Neuronal stem cell (in vitro differentiated cells): ENCODE measurements at regions not wholly inside any gene's neighbourhood (a gene's known extent, or its start where the extent isn't known, plus 50 kb on each side); places are given as distances from the start of the nearest gene placed in this dataset.

Source experiments
- DNase-seq: peaks from one replicate; pipeline ENCODE4 v3.0.0-alpha.2; 2013; ENCODE audit warnings: low spot score
- H2AFZ ChIP-seq: one replicate; pipeline ENCODE4 v1.6.1; 2013; ENCODE audit warnings: mild to moderate bottlenecking, low read length, inconsistent platforms
- H2AK5ac ChIP-seq: 2 replicates; pipeline ENCODE4 v1.6.1; 2013; ENCODE audit warnings: low read depth, mild to moderate bottlenecking, inconsistent platforms, low read length, moderate library complexity, mixed read lengths
- H2BK120ac ChIP-seq: 2 replicates; pipeline ENCODE4 v1.6.1; 2013; ENCODE audit warnings: low read depth, mild to moderate bottlenecking, inconsistent platforms, low read length, moderate library complexity, mixed read lengths
- H2BK12ac ChIP-seq: one replicate; pipeline ENCODE4 v1.6.1; 2013; ENCODE audit warnings: low read length, inconsistent platforms
- H2BK15ac ChIP-seq: 2 replicates; pipeline ENCODE4 v1.6.1; 2013; ENCODE audit warnings: mild to moderate bottlenecking, low read length, inconsistent platforms, mixed read lengths
- H2BK5ac ChIP-seq: one replicate; pipeline ENCODE4 v1.6.1; 2013; ENCODE audit warnings: inconsistent platforms, mild to moderate bottlenecking, low read length, moderate library complexity
- H3K14ac ChIP-seq: one replicate; pipeline ENCODE4 v1.6.1; 2013; ENCODE audit warnings: low read length, inconsistent platforms
- H3K18ac ChIP-seq: 2 replicates; pipeline ENCODE4 v1.6.1; 2013; ENCODE audit warnings: low read length, inconsistent platforms
- H3K23ac ChIP-seq: 2 replicates; pipeline ENCODE4 v1.6.1; 2013; ENCODE audit warnings: low read depth, mild to moderate bottlenecking, mixed read lengths, low read length, inconsistent platforms; ENCODE audit not compliant: poor library complexity
- H3K27ac ChIP-seq: replicated peaks from 3 replicates; pipeline ENCODE4 v1.5.1; 2013; ENCODE audit warnings: low read length, inconsistent platforms
- H3K27me3 ChIP-seq, 3 experiments: 2 replicates each; pipeline ENCODE4 v1.6.1; 2013; ENCODE audit warnings: low read length in 3 of 3, mild to moderate bottlenecking in 2 of 3, inconsistent platforms in 1 of 3, low read depth in 1 of 3, mixed read lengths in 1 of 3, moderate library complexity in 1 of 3; ENCODE audit not compliant: control insufficient read depth in 3 of 3, insufficient read depth in 3 of 3
- H3K36me3 ChIP-seq, 2 donors: replicated peaks in 1 of 2; 2 replicates each; pipeline ENCODE4 v1.6.1; 2013; ENCODE audit warnings: low read length in 2 of 2; ENCODE audit not compliant: control insufficient read depth in 2 of 2, insufficient read depth in 2 of 2
- H3K4ac ChIP-seq: 2 replicates; pipeline ENCODE4 v1.6.1; 2013; ENCODE audit warnings: inconsistent platforms, mild to moderate bottlenecking, low read length, moderate library complexity
- H3K4me1 ChIP-seq, 2 donors: 1 replicate in 1 of 2; 2 replicates in 1 of 2; pipeline ENCODE4 v1.6.1; 2013; ENCODE audit warnings: low read length in 2 of 2, low read depth in 1 of 2; ENCODE audit not compliant: control insufficient read depth in 2 of 2, insufficient read depth in 1 of 2
- H3K4me2 ChIP-seq: one replicate; pipeline ENCODE4 v1.6.1; 2013; ENCODE audit warnings: mild to moderate bottlenecking, low read length, inconsistent platforms; ENCODE audit not compliant: insufficient read depth, poor library complexity, severe bottlenecking
- H3K4me3 ChIP-seq, 2 donors: 2 replicates each; pipeline ENCODE4 v1.5.1; 2013; ENCODE audit warnings: low read length in 2 of 2, mild to moderate bottlenecking in 2 of 2, inconsistent platforms in 1 of 2, moderate library complexity in 1 of 2
- H3K79me1 ChIP-seq: one replicate; pipeline ENCODE4 v1.6.1; 2013; ENCODE audit warnings: low read depth, mild to moderate bottlenecking, inconsistent platforms, low read length, moderate library complexity
- H3K9ac ChIP-seq: one replicate; pipeline ENCODE4 v1.6.1; 2013; ENCODE audit warnings: mild to moderate bottlenecking, low read depth, low read length, inconsistent platforms; ENCODE audit not compliant: poor library complexity
- H3K9me3 ChIP-seq, 2 donors: replicated peaks in 1 of 2; 2 replicates each; pipeline versions ENCODE3 to v1.6.1; 2013; ENCODE audit warnings: low read length in 2 of 2, mild to moderate bottlenecking in 2 of 2, inconsistent platforms in 1 of 2, low read depth in 1 of 2, mixed read lengths in 1 of 2, moderate library complexity in 1 of 2; ENCODE audit not compliant: control insufficient read depth in 2 of 2, insufficient read depth in 1 of 2
- H4K8ac ChIP-seq: one replicate; pipeline ENCODE4 v1.6.1; 2013; ENCODE audit warnings: low read depth, mild to moderate bottlenecking, inconsistent platforms, low read length, moderate library complexity
- H4K91ac ChIP-seq: one replicate; pipeline ENCODE4 v1.6.1; 2013; ENCODE audit warnings: low read length, low read depth, mild to moderate bottlenecking, inconsistent platforms; ENCODE audit not compliant: poor library complexity
- WGBS, 2 donors: extraction: QIAGEN DNeasy Blood & Tissue Kit; methylation state at CpG; one replicate each; pipeline ENCODE4 v1.1.7; 2013; ENCODE audit warnings: missing lambda C conversion rate in 2 of 2, mixed read lengths in 1 of 2; ENCODE audit not compliant: insufficient read length in 2 of 2, insufficient replicate concordance in 1 of 2; ENCODE audit errors: extremely low coverage in 2 of 2; 5-methylcytosine and 5-hydroxymethylcytosine counted together

DNA sequence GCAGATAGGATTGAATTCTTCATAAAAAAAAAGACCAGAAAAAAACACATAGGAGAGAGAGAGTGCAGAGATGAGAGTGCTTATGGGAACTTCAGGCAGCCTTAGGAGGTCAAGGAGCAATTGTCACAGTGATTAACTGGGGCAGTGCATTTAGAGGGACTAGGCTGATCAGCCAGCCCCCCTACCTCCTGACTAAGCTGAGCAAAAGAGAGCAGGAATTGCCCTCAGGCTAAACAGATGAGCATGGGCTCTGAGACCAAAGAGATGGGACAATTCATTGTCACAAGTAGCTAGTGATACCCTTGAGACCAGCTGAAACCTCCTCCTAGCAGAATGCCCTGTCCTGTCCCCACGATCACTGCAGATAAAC is 124.0 kb downstream of the BTG1 start:
- Histone ChIP-seq H2BK15ac (no peak overlapping the region), H3K27ac (no peak overlapping the region), H2AK5ac (no peak overlapping the region), H3K14ac (no peak overlapping the region), H2BK5ac (no peak overlapping the region), H2AFZ (peak overlapping the region; percentile 52), H3K23ac (no peak overlapping the region), H3K4me1 (peaks cover 1 to 10% of the 10 kb centered on the region in 2 donors), H3K79me1 (no peaks in the 10 kb centered on the region), H3K9ac (no peak overlapping the region), H3K4me2 (no peak overlapping the region), H2BK12ac (no peak overlapping the region), H3K27me3 (no peaks in the 10 kb centered on the region), H3K36me3 (no peaks in the 10 kb centered on the region), H3K4ac (no peak overlapping the region), H3K9me3 (no peaks in the 10 kb centered on the region), H3K18ac (no peak overlapping the region), H4K8ac (no peak overlapping the region), H3K4me3 (no peak overlapping the region), H2BK120ac (no peak overlapping the region), H4K91ac (no peak overlapping the region)
- peak; percentile 20 for DNase-seq
- WGBS, 2 donors, result no CpG with 5 or more reads among the region's 1 CpG

DNA sequence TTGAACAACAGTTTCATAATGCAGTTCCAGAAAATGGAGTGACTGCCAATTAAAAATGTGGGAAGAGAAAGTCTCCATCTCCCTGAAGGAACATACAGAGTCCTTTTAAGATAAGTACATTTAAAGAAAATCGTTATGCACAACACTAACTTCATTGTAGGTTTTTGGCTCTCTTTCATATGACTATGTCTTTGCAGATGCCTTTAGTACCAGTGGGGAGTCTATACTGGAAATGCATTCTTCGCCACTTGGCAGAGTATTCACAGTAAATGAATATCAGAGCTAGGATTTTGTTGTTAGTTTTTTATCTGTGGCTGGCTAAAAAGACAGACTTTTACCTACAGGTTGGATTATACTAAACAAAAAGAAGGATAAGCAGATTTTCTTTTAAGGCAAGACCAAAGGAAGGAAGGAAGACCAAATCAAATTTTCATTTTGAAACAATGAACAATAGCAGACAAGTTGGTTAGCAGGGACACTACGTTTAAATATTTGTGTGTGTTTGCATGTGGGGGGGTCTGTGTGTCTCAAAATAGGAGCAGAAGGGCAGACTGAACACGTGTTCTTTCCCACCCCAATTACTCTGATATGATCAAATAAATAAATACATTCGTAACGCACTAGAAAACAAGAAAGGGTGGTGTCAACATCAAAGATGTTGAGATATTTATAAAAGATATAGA is 124.5 kb downstream of the BTG1 start:
- Histone ChIP-seq H3K27me3 (no peaks in the 10 kb centered on the region), H2BK120ac (no peak overlapping the region), H3K4me3 (no peak overlapping the region), H4K91ac (no peak overlapping the region), H3K14ac (no peak overlapping the region), H2BK12ac (no peak overlapping the region), H3K27ac (no peak overlapping the region), H3K4ac (no peak overlapping the region), H2BK15ac (no peak overlapping the region), H2AK5ac (no peak overlapping the region), H2AFZ (peak overlapping the region; percentile 52), H4K8ac (no peak overlapping the region), H3K79me1 (no peaks in the 10 kb centered on the region), H3K36me3 (no peaks in the 10 kb centered on the region), H2BK5ac (no peak overlapping the region), H3K4me2 (no peak overlapping the region), H3K9me3 (no peaks in the 10 kb centered on the region), H3K4me1 (peaks cover 1 to 10% of the 10 kb centered on the region in 2 donors), H3K9ac (no peak overlapping the region), H3K23ac (no peak overlapping the region), H3K18ac (no peak overlapping the region)
- WGBS, 2 donors, result no CpG with 5 or more reads among the region's 6 CpGs
- no peak for DNase-seq

DNA sequence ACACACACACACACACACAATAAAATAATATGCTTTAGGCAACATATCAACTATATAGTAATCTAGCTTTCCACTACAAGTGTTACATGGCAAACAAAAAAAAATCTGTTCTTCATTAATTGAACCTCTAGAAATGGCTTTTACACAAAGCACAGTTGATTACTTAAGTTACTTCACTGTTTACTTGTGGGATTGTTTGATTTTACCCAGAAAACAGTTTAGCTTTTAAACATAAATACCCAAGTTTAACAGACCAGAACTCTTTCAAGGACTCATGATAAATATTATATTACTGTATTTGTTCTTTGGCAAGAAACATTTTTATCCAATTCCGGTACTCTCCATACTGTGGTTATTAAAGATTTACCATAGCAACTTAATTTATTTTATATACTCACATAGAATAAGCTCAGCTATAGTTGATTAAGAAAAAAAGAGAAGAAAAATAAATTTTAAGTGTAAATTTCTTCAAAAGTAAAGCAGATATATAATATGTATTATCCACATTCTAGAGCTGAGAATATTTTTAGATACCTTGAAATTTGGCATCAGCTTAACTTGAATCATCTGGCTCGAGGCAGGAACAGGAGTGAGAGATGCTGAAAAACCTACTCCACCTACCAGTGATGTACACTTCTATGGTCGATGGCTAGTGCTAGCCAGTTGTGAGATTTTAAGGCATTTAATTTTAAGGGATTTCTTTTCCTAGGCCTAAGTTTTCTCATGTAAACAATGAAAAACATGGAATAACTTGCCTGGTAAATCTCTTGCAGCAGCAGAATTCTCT is 126.0 kb downstream of the BTG1 start:
- H3K27me3 ChIP-seq, result no peaks in the 10 kb centered on the region
- H3K79me1 ChIP-seq, result no peaks in the 10 kb centered on the region
- no peak overlapping the region for H3K9ac ChIP-seq
- H3K4me3 ChIP-seq, result no peak overlapping the region
- H2BK120ac ChIP-seq, result no peak overlapping the region
- no peak overlapping the region for H2BK5ac ChIP-seq
- no peak overlapping the region for H3K27ac ChIP-seq
- no peak overlapping the region for H3K4me2 ChIP-seq
- H3K36me3 ChIP-seq, result no peaks in the 10 kb centered on the region
- no peak overlapping the region for H2BK12ac ChIP-seq
- no peak overlapping the region for H4K91ac ChIP-seq
- no peak overlapping the region for H4K8ac ChIP-seq
- peaks cover 1 to 10% of the 10 kb centered on the region in 2 donors for H3K4me1 ChIP-seq
- no peak overlapping the region for H3K18ac ChIP-seq
- no peak for DNase-seq
- H3K23ac ChIP-seq, result no peak overlapping the region
- H2AK5ac ChIP-seq, result no peak overlapping the region
- no CpG with 5 or more reads among the region's 3 CpGs for WGBS, 2 donors
- H3K4ac ChIP-seq, result no peak overlapping the region
- H3K14ac ChIP-seq, result no peak overlapping the region
- no peak overlapping the region for H2AFZ ChIP-seq
- no peak overlapping the region for H2BK15ac ChIP-seq
- H3K9me3 ChIP-seq, result no peaks in the 10 kb centered on the region

DNA sequence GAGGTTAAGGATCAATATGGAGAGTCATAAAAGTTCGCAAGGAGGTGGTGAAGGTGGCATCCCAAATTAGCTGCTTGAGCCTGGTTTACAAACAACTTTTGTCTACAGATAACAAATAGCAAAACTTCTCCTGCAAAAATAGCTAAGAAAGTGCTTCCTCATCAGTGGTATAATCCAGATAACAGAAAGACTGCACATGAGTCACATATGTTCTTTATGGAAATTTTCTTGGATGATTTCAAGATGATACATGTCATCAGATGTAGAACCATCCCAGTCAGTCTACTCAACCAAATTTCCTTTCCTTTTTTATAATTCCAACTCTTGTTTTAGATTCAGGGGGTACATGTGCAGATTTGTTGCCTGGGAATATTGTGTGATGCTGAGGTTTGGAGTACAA is 133.0 kb downstream of the BTG1 start:
- Histone ChIP-seq H3K14ac (no peak overlapping the region), H2AFZ (no peak overlapping the region), H2BK120ac (no peak overlapping the region), H3K23ac (no peak overlapping the region), H2BK12ac (no peak overlapping the region), H3K27me3 (no peaks in the 10 kb centered on the region), H3K36me3 (no peaks in the 10 kb centered on the region), H3K9me3 (no peaks in the 10 kb centered on the region), H3K4ac (no peak overlapping the region), H2BK5ac (no peak overlapping the region), H3K4me1 (no peaks in the 10 kb centered on the region), H3K4me3 (no peak overlapping the region), H3K79me1 (no peaks in the 10 kb centered on the region), H3K27ac (no peak overlapping the region), H2AK5ac (no peak overlapping the region), H3K4me2 (no peak overlapping the region), H3K9ac (no peak overlapping the region), H4K8ac (no peak overlapping the region), H3K18ac (no peak overlapping the region), H4K91ac (no peak overlapping the region), H2BK15ac (no peak overlapping the region)
- no peak for DNase-seq
- no CpG with 5 or more reads among the region's 1 CpG for WGBS, 2 donors
